IMR-90 (cell line): ENCODE measurements at regions not wholly inside any gene's neighbourhood (a gene's known extent, or its start where the extent isn't known, plus 50 kb on each side); places are given as distances from the start of the nearest gene placed in this dataset.

Experiments
- ATAC-seq: fragments of 200-7000 bp; cut with Tn5 transposase; 2 replicates; pipeline ENCODE4 v1.9.1; 2020; ENCODE audit warnings: low read depth, mild to moderate bottlenecking, moderate library complexity
- BruUV-seq: library from RNA; stranded (reverse); fragments of 400-500 nt; replicated peaks from 2 replicates; lab custom pipeline; 2021; lab: Mats Ljungman, UMichigan
- CTCF ChIA-PET: fragments of 300-600 bp; formaldehyde crosslinking; extraction: SDS; loops from one replicate; lab custom pipeline; 2021; ENCODE audit warnings: antibody characterized with exemption; lab: Yijun Ruan, JAX
- POLR2A ChIA-PET: fragments of 300-600 bp; sonication (Branson Sonifier 250); formaldehyde crosslinking; loops from one replicate; lab custom pipeline; 2022; ENCODE audit warnings: antibody characterized with exemption; ENCODE audit not compliant: unreplicated experiment; lab: Charles Lee
- DNase-seq: peaks from one replicate; pipeline ENCODE4 v3.0.0; 2013
- H2AFZ ChIP-seq: replicated peaks from 2 replicates; pipeline ENCODE3; 2013; ENCODE audit warnings: low read length, mild to moderate bottlenecking; ENCODE audit not compliant: poor library complexity
- H2AK5ac ChIP-seq: 2 replicates; pipeline ENCODE4 v1.6.1; 2013; ENCODE audit warnings: low read depth, low read length, inconsistent platforms
- H2AK9ac ChIP-seq: replicated peaks from 2 replicates; pipeline ENCODE3; 2013; ENCODE audit warnings: mild to moderate bottlenecking, low read depth, low read length, moderate library complexity; ENCODE audit not compliant: poor library complexity
- H2BK120ac ChIP-seq: 2 replicates; pipeline ENCODE4 v1.6.1; 2013; ENCODE audit warnings: low read depth, low read length, inconsistent platforms
- H2BK15ac ChIP-seq: 3 replicates; pipeline ENCODE4 v1.6.1; 2013; ENCODE audit warnings: low read depth, low read length, inconsistent platforms
- H2BK20ac ChIP-seq: 2 replicates; pipeline ENCODE4 v1.6.1; 2013; ENCODE audit warnings: low read depth, mild to moderate bottlenecking, inconsistent platforms, low read length, moderate library complexity
- H2BK5ac ChIP-seq: 2 replicates; pipeline ENCODE4 v1.6.1; 2013; ENCODE audit warnings: mild to moderate bottlenecking, low read depth, low read length, inconsistent platforms; ENCODE audit not compliant: poor library complexity, severe bottlenecking
- H3K14ac ChIP-seq: replicated peaks from 2 replicates; pipeline ENCODE4 v1.6.1; 2013; ENCODE audit warnings: low read depth, low read length, inconsistent platforms
- H3K18ac ChIP-seq: 2 replicates; pipeline ENCODE4 v1.6.1; 2013; ENCODE audit warnings: low read depth, low read length, control low read depth
- H3K23ac ChIP-seq: 2 replicates; pipeline ENCODE4 v1.6.1; 2013; ENCODE audit warnings: low read depth, low read length, inconsistent platforms
- H3K27ac ChIP-seq: 2 replicates; pipeline ENCODE4 v1.5.1; 2013; ENCODE audit warnings: mild to moderate bottlenecking, control low read depth, low read length; ENCODE audit not compliant: insufficient read depth
- H3K27me3 ChIP-seq: 2 replicates; pipeline ENCODE4 v1.6.1; 2013; ENCODE audit warnings: low read length; ENCODE audit not compliant: control insufficient read depth, insufficient read depth
- H3K36me3 ChIP-seq: 2 replicates; pipeline ENCODE4 v1.6.1; 2013; ENCODE audit warnings: low read length, mixed read lengths; ENCODE audit not compliant: control insufficient read depth, insufficient read depth
- H3K4ac ChIP-seq: 2 replicates; pipeline ENCODE4 v1.6.1; 2013; ENCODE audit warnings: low read depth, low read length, inconsistent platforms
- H3K4me1 ChIP-seq: 2 replicates; pipeline ENCODE4 v1.6.1; 2013; ENCODE audit warnings: low read length, mixed read lengths; ENCODE audit not compliant: control insufficient read depth, insufficient read depth
- H3K4me2 ChIP-seq: 2 replicates; pipeline ENCODE4 v1.6.1; 2013; ENCODE audit warnings: low read depth, mild to moderate bottlenecking, control low read depth, low read length, moderate library complexity
- H3K4me3 ChIP-seq: 2 replicates; pipeline ENCODE4 v1.5.1; 2013; ENCODE audit warnings: low read depth, mild to moderate bottlenecking, control low read depth, low read length, moderate library complexity; ENCODE audit not compliant: insufficient read depth
- H3K56ac ChIP-seq: 2 replicates; pipeline ENCODE4 v1.6.1; 2013; ENCODE audit warnings: low read length, inconsistent platforms; ENCODE audit not compliant: insufficient read depth; ENCODE audit errors: extremely low read depth
- H3K79me1 ChIP-seq, 2 experiments: 2 replicates each; pipeline ENCODE4 v1.6.1; 2013; ENCODE audit warnings: low read length in 2 of 2, inconsistent platforms in 1 of 2, low read depth in 1 of 2
- H3K9ac ChIP-seq: 2 replicates; pipeline ENCODE4 v1.6.1; 2013; ENCODE audit warnings: low read depth, low read length, control low read depth
- H3K9me1 ChIP-seq: 2 replicates; pipeline ENCODE4 v1.6.1; 2013; ENCODE audit warnings: low read length, inconsistent platforms; ENCODE audit not compliant: insufficient read depth
- H3K9me3 ChIP-seq: 2 replicates; pipeline ENCODE4 v1.6.1; 2013; ENCODE audit warnings: low read length; ENCODE audit not compliant: control insufficient read depth, insufficient read depth
- H4K20me1 ChIP-seq: 2 replicates; pipeline ENCODE4 v1.6.1; 2013; ENCODE audit warnings: low read length, inconsistent platforms; ENCODE audit not compliant: insufficient read depth
- H4K5ac ChIP-seq: 2 replicates; pipeline ENCODE4 v1.6.1; 2013; ENCODE audit warnings: mild to moderate bottlenecking, low read depth, low read length, control low read depth
- H4K8ac ChIP-seq, 2 experiments: 2 replicates each; pipeline ENCODE4 v1.6.1; 2013; ENCODE audit warnings: low read depth in 2 of 2, low read length in 2 of 2, control low read depth in 1 of 2, inconsistent platforms in 1 of 2
- H4K91ac ChIP-seq: 2 replicates; pipeline ENCODE4 v1.6.1; 2013; ENCODE audit warnings: low read depth, low read length, inconsistent platforms; ENCODE audit not compliant: insufficient read depth
- BHLHE40 ChIP-seq: fragments of 150-350 bp; IDR thresholded peaks from 2 replicates; pipeline ENCODE4 v1.6.1; 2016; ENCODE audit warnings: mild to moderate bottlenecking, low read depth, low read length
- CEBPB ChIP-seq: IDR thresholded peaks from 2 replicates; pipeline ENCODE4 v1.6.1; 2012; ENCODE audit warnings: low read depth, low read length, improper control_type of control experiment
- WGBS, 2 experiments: methylation state at CpG; one replicate each; pipeline versions ENCODE4 v1.1.5 to v1.1.7; 2013; ENCODE audit warnings: missing lambda C conversion rate in 2 of 2; ENCODE audit not compliant: insufficient read length in 1 of 2; ENCODE audit errors: extremely low coverage in 2 of 2; 5-methylcytosine and 5-hydroxymethylcytosine counted together
- dilution Hi-C: fragments of 300-500 bp; cut with HindIII; formaldehyde crosslinking; loops from one replicate; pipeline ENCODE4 v1.14.3; 2018; ENCODE audit warnings: low sequenced_read_pairs; ENCODE audit not compliant: unreplicated experiment
- in situ Hi-C: fragments of 300-500 bp; cut with MboI; formaldehyde crosslinking; loops from 3 replicates; pipeline ENCODE4 v1.14.3; 2019; ENCODE audit warnings: low sequenced_read_pairs, inconsistent platforms, mixed read lengths
- intact Hi-C: fragments of 100-400 bp; cut with micrococcal nuclease; formaldehyde crosslinking; loops from 2 replicates; pipeline ENCODE4 v1.10.0; 2022

GRCh38 chr3:34140616-34141015 lies 342.2 kb downstream of the PDCD6IP start:
- Histone ChIP-seq H3K56ac (no peak overlapping the region), H2BK5ac (no peak overlapping the region), H3K4me1 (no peaks in the 10 kb centered on the region), H2BK15ac (no peak overlapping the region), H3K23ac (no peak overlapping the region), H3K27ac (no peak overlapping the region), H3K27me3 (no peaks in the 10 kb centered on the region; the same call in 1 of the 2 replicates), H4K20me1 (no peaks in the 10 kb centered on the region), H3K9me1 (no peaks in the 10 kb centered on the region), H4K91ac (no peak overlapping the region), H2BK120ac (no peak overlapping the region), H2AK5ac (no peak overlapping the region), H4K8ac (no peak overlapping the region), H2BK20ac (no peak overlapping the region), H3K14ac (no peak overlapping the region), H3K9ac (no peak overlapping the region), H3K4me2 (no peak overlapping the region), H3K4me3 (no peak overlapping the region), H4K5ac (no peak overlapping the region), H3K9me3 (no peaks in the 10 kb centered on the region), H2AFZ (no peak overlapping the region), H3K18ac (no peak overlapping the region), H3K79me1 (no peaks in the 10 kb centered on the region), H3K36me3 (no peaks in the 10 kb centered on the region), H2AK9ac (no peak overlapping the region), H3K4ac (no peak overlapping the region)
- POLR2A ChIA-PET: no interaction called here
- in situ Hi-C loops (no loop called here), dilution Hi-C loops (no loop called here), intact Hi-C loops (no loop called here)
- CTCF ChIA-PET: no interaction called here
- DNase-seq (no peak), ATAC-seq (no peak)
- TF ChIP-seq BHLHE40 (no peak), CEBPB (peak; percentile 53; the same call in 1 of the 2 replicates)
- no TSS peak for BruUV-seq
- no CpG with 5 or more reads among the region's 1 CpG for WGBS, 2 experiments
